ENCODE measurements at regions not wholly inside any gene's neighbourhood (a gene's known extent, or its start where the extent isn't known, plus 50 kb on each side); places are given as distances from the start of the nearest gene placed in this dataset.
"Not testable (repeated sequence)": the region's sequence is repeated elsewhere in the genome, so short reads cannot be mapped to it uniquely, and the experiment has no call there.

GRCh38 chr1:157217486-157217885 is 79.3 kb upstream of the ETV3 start:
- ATAC-seq = no peak
- no peak for TF ChIP-seq CSDC2 (CRISPR knock-in tag; IDR thresholded peaks at IDR 0.05)
- no peak for TF ChIP-seq ARNTL (CRISPR knock-in tag; IDR thresholded peaks at IDR 0.05; ENCODE audit: borderline replicate concordance, low read depth)
- TF ChIP-seq RARB (CRISPR knock-in tag; IDR thresholded peaks at IDR 0.05) = no peak
- no peak for TF ChIP-seq TCF4 (CRISPR knock-in tag; IDR thresholded peaks at IDR 0.05; ENCODE audit: borderline replicate concordance)
- TF ChIP-seq ISL1 (CRISPR knock-in tag; IDR thresholded peaks at IDR 0.05) = no peak
- TF ChIP-seq, protein P1, sequence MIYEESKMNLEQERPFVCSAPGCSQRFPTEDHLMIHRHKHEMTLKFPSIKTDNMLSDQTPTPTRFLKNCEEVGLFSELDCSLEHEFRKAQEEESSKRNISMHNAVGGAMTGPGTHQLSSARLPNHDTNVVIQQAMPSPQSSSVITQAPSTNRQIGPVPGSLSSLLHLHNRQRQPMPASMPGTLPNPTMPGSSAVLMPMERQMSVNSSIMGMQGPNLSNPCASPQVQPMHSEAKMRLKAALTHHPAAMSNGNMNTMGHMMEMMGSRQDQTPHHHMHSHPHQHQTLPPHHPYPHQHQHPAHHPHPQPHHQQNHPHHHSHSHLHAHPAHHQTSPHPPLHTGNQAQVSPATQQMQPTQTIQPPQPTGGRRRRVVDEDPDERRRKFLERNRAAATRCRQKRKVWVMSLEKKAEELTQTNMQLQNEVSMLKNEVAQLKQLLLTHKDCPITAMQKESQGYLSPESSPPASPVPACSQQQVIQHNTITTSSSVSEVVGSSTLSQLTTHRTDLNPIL (CRISPR knock-in tag; IDR thresholded peaks at IDR 0.05; ENCODE audit: low read depth) = no peak
- no peak for TF ChIP-seq OSR1 (CRISPR knock-in tag; IDR thresholded peaks at IDR 0.05)
- TF ChIP-seq SNAI2 (CRISPR knock-in tag; IDR thresholded peaks at IDR 0.05) = no peak
- no peak for TF ChIP-seq PATZ1 (CRISPR knock-in tag; IDR thresholded peaks at IDR 0.05; ENCODE audit: borderline replicate concordance)
- no peak for TF ChIP-seq ESRRG (CRISPR knock-in tag; IDR thresholded peaks at IDR 0.05)
- no peak for TF ChIP-seq ZFP30 (CRISPR knock-in tag; IDR thresholded peaks at IDR 0.05)
- TF ChIP-seq ZNF70 (CRISPR knock-in tag; IDR thresholded peaks at IDR 0.05) = no peak
- no peak for TF ChIP-seq ZFP3 (CRISPR knock-in tag; IDR thresholded peaks at IDR 0.05)
- no peak for TF ChIP-seq ZNF8 (CRISPR knock-in tag; IDR thresholded peaks at IDR 0.05)

DNA sequence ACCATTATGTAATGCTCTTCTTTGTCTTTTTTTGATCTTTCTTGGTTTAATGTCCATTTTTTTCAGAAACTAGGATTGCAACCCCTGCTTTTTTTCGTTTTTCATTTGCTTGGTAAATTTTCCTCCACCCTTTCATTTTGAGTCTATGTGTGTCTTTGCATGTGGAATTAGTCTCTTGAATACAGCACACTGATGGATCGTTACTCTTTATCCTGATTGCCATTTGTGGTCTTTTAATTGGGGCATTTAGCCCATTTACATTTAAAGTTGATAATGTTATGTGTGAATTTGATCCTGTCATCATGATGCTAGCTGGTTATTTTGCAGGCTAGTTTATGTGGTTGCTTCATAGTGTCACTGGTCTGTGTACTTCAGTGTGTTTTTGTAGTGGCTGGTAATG is 75.6 kb upstream of the ETV3 start:
- ATAC-seq = no peak
- TF ChIP-seq ISL1 (CRISPR knock-in tag; IDR thresholded peaks at IDR 0.05) (no peak), ZNF565 (CRISPR knock-in tag; conservative IDR thresholded peaks at IDR 0.05; ENCODE audit: low read depth) (no peak), CSDC2 (CRISPR knock-in tag; IDR thresholded peaks at IDR 0.05) (no peak), ZC3H10 (CRISPR knock-in tag; IDR thresholded peaks at IDR 0.05) (no peak), ZFP30 (CRISPR knock-in tag; IDR thresholded peaks at IDR 0.05) (no peak), TCF4 (CRISPR knock-in tag; IDR thresholded peaks at IDR 0.05; ENCODE audit: borderline replicate concordance) (no peak), SNAI2 (CRISPR knock-in tag; IDR thresholded peaks at IDR 0.05) (no peak), TSHZ2 (CRISPR knock-in tag; IDR thresholded peaks at IDR 0.05) (no peak), RARB (CRISPR knock-in tag; IDR thresholded peaks at IDR 0.05) (no peak), ESRRG (CRISPR knock-in tag; IDR thresholded peaks at IDR 0.05) (no peak), PATZ1 (CRISPR knock-in tag; IDR thresholded peaks at IDR 0.05; ENCODE audit: borderline replicate concordance) (no peak), PPARA (CRISPR knock-in tag; IDR thresholded peaks at IDR 0.05; ENCODE audit: borderline replicate concordance) (no peak), GLIS3 (CRISPR knock-in tag; IDR thresholded peaks at IDR 0.05) (no peak), BACH2 (CRISPR knock-in tag; IDR thresholded peaks at IDR 0.05; ENCODE audit: borderline replicate concordance) (no peak)
- TF ChIP-seq, protein P2, sequence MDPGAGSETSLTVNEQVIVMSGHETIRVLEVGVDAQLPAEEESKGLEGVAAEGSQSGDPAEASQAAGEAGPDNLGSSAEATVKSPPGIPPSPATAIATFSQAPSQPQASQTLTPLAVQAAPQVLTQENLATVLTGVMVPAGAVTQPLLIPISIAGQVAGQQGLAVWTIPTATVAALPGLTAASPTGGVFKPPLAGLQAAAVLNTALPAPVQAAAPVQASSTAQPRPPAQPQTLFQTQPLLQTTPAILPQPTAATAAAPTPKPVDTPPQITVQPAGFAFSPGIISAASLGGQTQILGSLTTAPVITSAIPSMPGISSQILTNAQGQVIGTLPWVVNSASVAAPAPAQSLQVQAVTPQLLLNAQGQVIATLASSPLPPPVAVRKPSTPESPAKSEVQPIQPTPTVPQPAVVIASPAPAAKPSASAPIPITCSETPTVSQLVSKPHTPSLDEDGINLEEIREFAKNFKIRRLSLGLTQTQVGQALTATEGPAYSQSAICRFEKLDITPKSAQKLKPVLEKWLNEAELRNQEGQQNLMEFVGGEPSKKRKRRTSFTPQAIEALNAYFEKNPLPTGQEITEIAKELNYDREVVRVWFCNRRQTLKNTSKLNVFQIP (CRISPR knock-in tag; IDR thresholded peaks at IDR 0.05; ENCODE audit: borderline replicate concordance, low read depth) = no peak

GRCh38 chr1:157209514-157209913 is 71.3 kb upstream of the ETV3 start:
- no peak for ATAC-seq
- TF ChIP-seq PPARA (CRISPR knock-in tag; IDR thresholded peaks at IDR 0.05; ENCODE audit: borderline replicate concordance) (no peak), ARNTL (CRISPR knock-in tag; IDR thresholded peaks at IDR 0.05; ENCODE audit: borderline replicate concordance, low read depth) (no peak), ZNF70 (CRISPR knock-in tag; IDR thresholded peaks at IDR 0.05) (no peak), OSR1 (CRISPR knock-in tag; IDR thresholded peaks at IDR 0.05) (no peak), ISL1 (CRISPR knock-in tag; IDR thresholded peaks at IDR 0.05) (no peak), ZFP30 (CRISPR knock-in tag; IDR thresholded peaks at IDR 0.05) (no peak), GLIS3 (CRISPR knock-in tag; IDR thresholded peaks at IDR 0.05) (no peak), RARB (CRISPR knock-in tag; IDR thresholded peaks at IDR 0.05) (no peak)
- TF ChIP-seq, protein P2 (CRISPR knock-in tag; IDR thresholded peaks at IDR 0.05; ENCODE audit: borderline replicate concordance, low read depth) = no peak
- TF ChIP-seq, protein P3, sequence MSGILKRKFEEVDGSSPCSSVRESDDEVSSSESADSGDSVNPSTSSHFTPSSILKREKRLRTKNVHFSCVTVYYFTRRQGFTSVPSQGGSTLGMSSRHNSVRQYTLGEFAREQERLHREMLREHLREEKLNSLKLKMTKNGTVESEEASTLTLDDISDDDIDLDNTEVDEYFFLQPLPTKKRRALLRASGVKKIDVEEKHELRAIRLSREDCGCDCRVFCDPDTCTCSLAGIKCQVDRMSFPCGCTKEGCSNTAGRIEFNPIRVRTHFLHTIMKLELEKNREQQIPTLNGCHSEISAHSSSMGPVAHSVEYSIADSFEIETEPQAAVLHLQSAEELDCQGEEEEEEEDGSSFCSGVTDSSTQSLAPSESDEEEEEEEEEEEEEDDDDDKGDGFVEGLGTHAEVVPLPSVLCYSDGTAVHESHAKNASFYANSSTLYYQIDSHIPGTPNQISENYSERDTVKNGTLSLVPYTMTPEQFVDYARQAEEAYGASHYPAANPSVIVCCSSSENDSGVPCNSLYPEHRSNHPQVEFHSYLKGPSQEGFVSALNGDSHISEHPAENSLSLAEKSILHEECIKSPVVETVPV (CRISPR knock-in tag; IDR thresholded peaks at IDR 0.05) = no peak

DNA sequence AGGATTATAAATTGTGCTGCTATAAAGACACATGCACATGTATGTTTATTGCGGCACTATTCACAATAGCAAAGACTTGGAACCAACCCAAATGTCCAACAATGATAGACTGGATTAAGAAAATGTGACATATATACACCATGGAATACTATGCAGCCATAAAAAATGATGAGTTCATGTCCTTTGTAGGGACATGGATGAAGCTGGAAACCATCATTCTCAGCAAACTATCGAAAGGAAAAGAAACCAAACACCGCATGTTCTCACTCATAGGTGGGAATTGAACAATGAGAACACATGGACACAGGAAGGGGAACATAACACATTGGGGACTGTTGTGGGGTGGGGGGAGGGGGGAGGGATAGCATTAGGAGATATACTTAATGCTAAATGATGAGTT is 67.8 kb upstream of the ETV3 start:
- ATAC-seq = not testable (repeated sequence)

Measured in SK-N-SH treated with all-trans-retinoic acid at 6 μM for 48 hours (cell line).